ENCODE measurements at regions not wholly inside any gene's neighbourhood (a gene's known extent, or its start where the extent isn't known, plus 50 kb on each side); places are given as distances from the start of the nearest gene placed in this dataset.

DNA sequence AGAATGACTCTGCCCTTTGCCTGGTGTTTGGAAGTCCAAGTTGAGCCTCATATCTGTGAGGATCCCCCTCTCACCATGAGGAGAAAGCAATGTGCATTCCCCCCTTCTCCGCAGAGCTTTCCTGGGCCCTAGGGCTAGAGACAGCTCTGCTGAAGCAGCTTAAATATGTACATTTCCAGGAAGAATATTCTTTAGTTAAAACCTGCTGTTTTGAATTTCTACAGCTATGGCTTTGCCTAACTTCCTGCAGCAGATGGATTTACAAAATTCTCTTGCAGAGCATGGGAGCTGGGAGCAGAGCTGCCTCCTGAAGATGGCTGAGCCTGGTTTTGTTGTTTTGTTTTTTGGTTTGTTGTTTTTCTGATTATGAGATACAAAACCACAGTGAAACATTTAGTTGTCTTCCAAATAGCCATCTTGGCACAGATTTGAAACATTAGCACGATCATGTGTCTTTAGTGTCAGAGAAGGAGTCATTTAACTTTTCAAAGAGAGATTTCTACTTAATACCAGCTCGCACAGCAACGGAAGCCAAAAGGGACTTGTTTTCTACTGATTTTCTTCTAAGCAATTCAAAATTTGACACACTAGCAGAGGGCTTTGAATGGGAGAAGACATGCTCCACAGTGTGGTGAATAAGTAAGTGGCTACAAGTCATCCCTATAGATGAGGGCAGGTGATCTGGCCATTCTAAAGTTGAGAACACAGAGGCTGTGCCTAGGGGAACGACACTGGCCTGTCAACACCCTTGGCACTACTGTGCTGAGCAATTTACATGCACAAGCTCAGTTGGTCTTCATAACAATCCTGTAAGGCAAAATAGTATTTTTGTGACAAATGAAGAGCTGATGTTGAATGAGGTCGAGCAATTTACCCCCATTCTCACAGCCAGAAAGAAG is 222.6 kb downstream of the MREG start (continued):
- TF ChIP-seq, protein P1, sequence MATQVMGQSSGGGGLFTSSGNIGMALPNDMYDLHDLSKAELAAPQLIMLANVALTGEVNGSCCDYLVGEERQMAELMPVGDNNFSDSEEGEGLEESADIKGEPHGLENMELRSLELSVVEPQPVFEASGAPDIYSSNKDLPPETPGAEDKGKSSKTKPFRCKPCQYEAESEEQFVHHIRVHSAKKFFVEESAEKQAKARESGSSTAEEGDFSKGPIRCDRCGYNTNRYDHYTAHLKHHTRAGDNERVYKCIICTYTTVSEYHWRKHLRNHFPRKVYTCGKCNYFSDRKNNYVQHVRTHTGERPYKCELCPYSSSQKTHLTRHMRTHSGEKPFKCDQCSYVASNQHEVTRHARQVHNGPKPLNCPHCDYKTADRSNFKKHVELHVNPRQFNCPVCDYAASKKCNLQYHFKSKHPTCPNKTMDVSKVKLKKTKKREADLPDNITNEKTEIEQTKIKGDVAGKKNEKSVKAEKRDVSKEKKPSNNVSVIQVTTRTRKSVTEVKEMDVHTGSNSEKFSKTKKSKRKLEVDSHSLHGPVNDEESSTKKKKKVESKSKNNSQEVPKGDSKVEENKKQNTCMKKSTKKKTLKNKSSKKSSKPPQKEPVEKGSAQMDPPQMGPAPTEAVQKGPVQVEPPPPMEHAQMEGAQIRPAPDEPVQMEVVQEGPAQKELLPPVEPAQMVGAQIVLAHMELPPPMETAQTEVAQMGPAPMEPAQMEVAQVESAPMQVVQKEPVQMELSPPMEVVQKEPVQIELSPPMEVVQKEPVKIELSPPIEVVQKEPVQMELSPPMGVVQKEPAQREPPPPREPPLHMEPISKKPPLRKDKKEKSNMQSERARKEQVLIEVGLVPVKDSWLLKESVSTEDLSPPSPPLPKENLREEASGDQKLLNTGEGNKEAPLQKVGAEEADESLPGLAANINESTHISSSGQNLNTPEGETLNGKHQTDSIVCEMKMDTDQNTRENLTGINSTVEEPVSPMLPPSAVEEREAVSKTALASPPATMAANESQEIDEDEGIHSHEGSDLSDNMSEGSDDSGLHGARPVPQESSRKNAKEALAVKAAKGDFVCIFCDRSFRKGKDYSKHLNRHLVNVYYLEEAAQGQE (IDR thresholded peaks at IDR 0.05): no peak
- no peak for TF ChIP-seq RAD21 (IDR thresholded peaks at IDR 0.05)
- TF ChIP-seq, protein P2, sequence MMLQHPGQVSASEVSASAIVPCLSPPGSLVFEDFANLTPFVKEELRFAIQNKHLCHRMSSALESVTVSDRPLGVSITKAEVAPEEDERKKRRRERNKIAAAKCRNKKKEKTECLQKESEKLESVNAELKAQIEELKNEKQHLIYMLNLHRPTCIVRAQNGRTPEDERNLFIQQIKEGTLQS (IDR thresholded peaks at IDR 0.05): no peak
- no peak for TF ChIP-seq FOXA1 (IDR thresholded peaks at IDR 0.05)
- no peak for TF ChIP-seq FOXA2 (IDR thresholded peaks at IDR 0.05)
- TF ChIP-seq, protein P3, sequence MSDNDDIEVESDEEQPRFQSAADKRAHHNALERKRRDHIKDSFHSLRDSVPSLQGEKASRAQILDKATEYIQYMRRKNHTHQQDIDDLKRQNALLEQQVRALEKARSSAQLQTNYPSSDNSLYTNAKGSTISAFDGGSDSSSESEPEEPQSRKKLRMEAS (IDR thresholded peaks at IDR 0.05): no peak
- no peak for TF ChIP-seq JUND (IDR thresholded peaks at IDR 0.05)
- no peak for TF ChIP-seq GABPA (IDR thresholded peaks at IDR 0.05 in 1 of 2, conservative IDR thresholded peaks at IDR 0.05 in 1 of 2)

DNA sequence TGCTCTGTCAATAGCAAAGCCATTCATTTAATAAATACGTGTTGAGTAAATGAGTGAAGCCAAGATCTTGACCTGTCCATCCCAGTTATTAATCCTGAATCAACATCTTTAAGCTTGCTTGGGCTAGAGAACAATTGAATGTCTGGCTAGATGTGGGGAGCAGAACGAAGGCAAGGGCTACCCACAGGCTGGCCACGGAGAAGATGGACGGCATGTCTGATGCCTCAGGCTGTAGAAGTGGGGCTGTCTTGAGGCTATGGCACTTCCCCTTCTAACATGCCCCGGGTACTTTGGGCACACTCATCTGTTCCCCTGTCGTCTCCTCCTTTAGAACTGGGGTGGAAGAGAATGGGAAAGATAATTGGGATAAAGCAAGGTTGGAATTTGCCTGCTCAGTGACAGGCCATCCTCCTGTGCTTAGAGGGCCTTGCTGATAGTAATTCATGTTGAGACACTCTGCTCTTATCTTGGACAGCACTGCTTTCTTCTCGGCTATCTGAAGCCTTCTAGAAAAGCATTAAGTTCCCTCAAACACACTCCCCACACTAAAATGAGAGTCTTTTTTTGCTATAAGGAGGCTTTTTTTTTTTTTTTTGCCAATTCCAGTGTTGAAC is 225.7 kb downstream of the MREG start:
- Histone ChIP-seq H3K36me3 (ENCODE audit: control insufficient read depth in 4 of 4, insufficient read depth in 3 of 4, low read depth in 1 of 4, low read length in 3 of 4) (no peaks in the 10 kb centered on the region), H3K4me3 (ENCODE audit: low read depth in 1 of 3, low read length in 3 of 3) (no peak overlapping the region)
- 93% methylated on average over 7 of the region's 7 CpGs for WGBS

More for the DNA sequence above, 225.7 kb downstream of the MREG start:
- Histone ChIP-seq H3K4me1 (ENCODE audit: control insufficient read depth in 4 of 4, insufficient read depth in 4 of 4, low read length in 3 of 4) (no peaks in the 10 kb centered on the region), H3K27ac (ENCODE audit: low read depth in 1 of 2, low read length in 2 of 2) (no peak overlapping the region), H3K27me3 (ENCODE audit: control insufficient read depth in 4 of 4, insufficient read depth in 4 of 4, low read length in 3 of 4) (no peaks in the 10 kb centered on the region), H3K9me3 (ENCODE audit: control insufficient read depth in 4 of 4, low read length in 3 of 4) (no peaks in the 10 kb centered on the region), H3K9ac (ENCODE audit: low read depth in 1 of 2, low read length in 2 of 2) (no peak overlapping the region)
- no peak for DNase-seq (ENCODE audit: low spot score)
- TF ChIP-seq HNF4G (IDR thresholded peaks at IDR 0.05): no peak
- TF ChIP-seq, protein P1 (IDR thresholded peaks at IDR 0.05): no peak
- TF ChIP-seq FOXA2 (IDR thresholded peaks at IDR 0.05): no peak
- no peak for TF ChIP-seq HNF4A (conservative IDR thresholded peaks at IDR 0.05)
- TF ChIP-seq JUND (IDR thresholded peaks at IDR 0.05): no peak
- TF ChIP-seq, protein P4, sequence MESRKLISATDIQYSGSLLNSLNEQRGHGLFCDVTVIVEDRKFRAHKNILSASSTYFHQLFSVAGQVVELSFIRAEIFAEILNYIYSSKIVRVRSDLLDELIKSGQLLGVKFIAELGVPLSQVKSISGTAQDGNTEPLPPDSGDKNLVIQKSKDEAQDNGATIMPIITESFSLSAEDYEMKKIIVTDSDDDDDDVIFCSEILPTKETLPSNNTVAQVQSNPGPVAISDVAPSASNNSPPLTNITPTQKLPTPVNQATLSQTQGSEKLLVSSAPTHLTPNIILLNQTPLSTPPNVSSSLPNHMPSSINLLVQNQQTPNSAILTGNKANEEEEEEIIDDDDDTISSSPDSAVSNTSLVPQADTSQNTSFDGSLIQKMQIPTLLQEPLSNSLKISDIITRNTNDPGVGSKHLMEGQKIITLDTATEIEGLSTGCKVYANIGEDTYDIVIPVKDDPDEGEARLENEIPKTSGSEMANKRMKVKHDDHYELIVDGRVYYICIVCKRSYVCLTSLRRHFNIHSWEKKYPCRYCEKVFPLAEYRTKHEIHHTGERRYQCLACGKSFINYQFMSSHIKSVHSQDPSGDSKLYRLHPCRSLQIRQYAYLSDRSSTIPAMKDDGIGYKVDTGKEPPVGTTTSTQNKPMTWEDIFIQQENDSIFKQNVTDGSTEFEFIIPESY (IDR thresholded peaks at IDR 0.05): no peak
- no peak for TF ChIP-seq RAD21 (IDR thresholded peaks at IDR 0.05)
- no peak for TF ChIP-seq GABPA (IDR thresholded peaks at IDR 0.05 in 1 of 2, conservative IDR thresholded peaks at IDR 0.05 in 1 of 2)
- no peak for TF ChIP-seq EGR1 (IDR thresholded peaks at IDR 0.05; ENCODE audit: low read depth in 2 of 2)
- TF ChIP-seq SP1 (IDR thresholded peaks at IDR 0.05): no peak
- no peak for TF ChIP-seq YY1 (IDR thresholded peaks at IDR 0.05)

Measured in liver (tissue), 7 donors.